Endothelial cell (in vitro differentiated cells): ENCODE measurements at regions not wholly inside any gene's neighbourhood (a gene's known extent, or its start where the extent isn't known, plus 50 kb on each side); places are given as distances from the start of the nearest gene placed in this dataset.

ENCODE experiments used
- DNase-seq: peaks from one replicate; pipeline ENCODE4 v3.0.0; 2021; ENCODE audit warnings: low spot score
- H3K27ac Mint-ChIP-seq: one replicate; pipeline ENCODE4 v1.8.0; 2021; ENCODE audit warnings: mixed read lengths, inconsistent platforms; ENCODE audit not compliant: unreplicated experiment
- H3K27me3 Mint-ChIP-seq: one replicate; pipeline ENCODE4 v1.8.0; 2021; ENCODE audit warnings: mild to moderate bottlenecking, moderate library complexity, mixed read lengths, inconsistent platforms; ENCODE audit not compliant: unreplicated experiment
- H3K36me3 Mint-ChIP-seq: one replicate; pipeline ENCODE4 v1.8.0; 2021; ENCODE audit warnings: mild to moderate bottlenecking, low read depth, mixed read lengths, inconsistent platforms; ENCODE audit not compliant: unreplicated experiment
- H3K4me1 Mint-ChIP-seq: one replicate; pipeline ENCODE4 v1.8.0; 2021; ENCODE audit warnings: mild to moderate bottlenecking, mixed read lengths, inconsistent platforms; ENCODE audit not compliant: unreplicated experiment
- H3K4me3 Mint-ChIP-seq: one replicate; pipeline ENCODE4 v1.8.0; 2021; ENCODE audit warnings: mild to moderate bottlenecking, mixed read lengths, inconsistent platforms; ENCODE audit not compliant: unreplicated experiment
- H3K9me3 Mint-ChIP-seq: one replicate; pipeline ENCODE4 v1.8.0; 2021; ENCODE audit warnings: mixed read lengths, inconsistent platforms; ENCODE audit not compliant: unreplicated experiment
- TF ChIP-seq, protein P1 (sequence below): fragments of 200-600 bp; sonication (generic); IDR thresholded peaks from one replicate; pipeline ENCODE4 v1.5.0; 2021; ENCODE audit warnings: antibody characterized with exemption; ENCODE audit not compliant: unreplicated experiment

DNA sequence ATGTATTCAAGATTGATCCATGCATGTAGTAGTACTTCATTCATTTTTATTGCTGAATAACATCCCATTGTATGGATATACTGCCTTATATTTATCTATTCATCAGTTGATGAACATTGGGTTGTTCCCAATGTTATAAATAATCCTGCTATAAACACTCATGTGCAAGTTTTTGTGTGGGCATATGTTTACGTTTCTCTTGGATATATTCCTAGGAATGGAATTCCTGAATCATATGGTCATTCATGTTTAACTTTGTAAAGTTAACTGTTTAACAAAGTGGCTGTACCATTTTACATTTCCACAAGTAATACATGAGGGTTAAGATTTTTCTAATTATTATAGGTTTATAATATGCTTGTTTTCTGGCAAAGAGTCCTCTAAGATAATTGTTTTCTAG, 1568.2 kb upstream of the SEL1L start:
- no peaks in the 10 kb centered on the region for H3K4me1 Mint-ChIP-seq
- TF ChIP-seq, protein P1, sequence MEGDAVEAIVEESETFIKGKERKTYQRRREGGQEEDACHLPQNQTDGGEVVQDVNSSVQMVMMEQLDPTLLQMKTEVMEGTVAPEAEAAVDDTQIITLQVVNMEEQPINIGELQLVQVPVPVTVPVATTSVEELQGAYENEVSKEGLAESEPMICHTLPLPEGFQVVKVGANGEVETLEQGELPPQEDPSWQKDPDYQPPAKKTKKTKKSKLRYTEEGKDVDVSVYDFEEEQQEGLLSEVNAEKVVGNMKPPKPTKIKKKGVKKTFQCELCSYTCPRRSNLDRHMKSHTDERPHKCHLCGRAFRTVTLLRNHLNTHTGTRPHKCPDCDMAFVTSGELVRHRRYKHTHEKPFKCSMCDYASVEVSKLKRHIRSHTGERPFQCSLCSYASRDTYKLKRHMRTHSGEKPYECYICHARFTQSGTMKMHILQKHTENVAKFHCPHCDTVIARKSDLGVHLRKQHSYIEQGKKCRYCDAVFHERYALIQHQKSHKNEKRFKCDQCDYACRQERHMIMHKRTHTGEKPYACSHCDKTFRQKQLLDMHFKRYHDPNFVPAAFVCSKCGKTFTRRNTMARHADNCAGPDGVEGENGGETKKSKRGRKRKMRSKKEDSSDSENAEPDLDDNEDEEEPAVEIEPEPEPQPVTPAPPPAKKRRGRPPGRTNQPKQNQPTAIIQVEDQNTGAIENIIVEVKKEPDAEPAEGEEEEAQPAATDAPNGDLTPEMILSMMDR = no peak

DNA sequence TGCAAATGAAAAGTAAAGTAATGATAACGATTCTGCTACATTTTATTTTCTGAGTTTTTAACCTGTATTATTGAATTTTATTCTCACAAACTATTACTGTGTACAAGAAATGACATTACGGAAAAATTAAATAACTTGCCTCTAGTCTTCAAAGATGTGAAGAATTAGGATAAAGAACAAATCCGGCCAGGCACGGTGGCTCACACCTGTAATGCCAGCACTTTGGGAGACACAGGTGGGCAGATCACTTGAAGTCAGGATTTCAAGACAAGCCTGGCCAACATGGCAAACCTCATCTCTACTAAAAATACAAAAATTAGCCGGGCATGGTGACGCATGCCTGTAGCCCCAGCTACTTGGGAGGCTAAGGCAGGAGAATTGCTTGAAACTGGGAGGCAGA, 1584.4 kb upstream of the SEL1L start:
- H3K36me3 Mint-ChIP-seq = no peaks in the 10 kb centered on the region
- peaks cover 5% of the 10 kb centered on the region for H3K9me3 Mint-ChIP-seq
- DNase-seq = no peak
- no peak overlapping the region for H3K27ac Mint-ChIP-seq
- H3K4me3 Mint-ChIP-seq = no peak overlapping the region
- TF ChIP-seq, protein P1 = no peak
- H3K27me3 Mint-ChIP-seq = no peaks in the 10 kb centered on the region
- H3K4me1 Mint-ChIP-seq = no peaks in the 10 kb centered on the region

More for the DNA sequence above, 1568.2 kb upstream of the SEL1L start:
- no peak for DNase-seq
- Mint-ChIP-seq H3K9me3 (no peaks in the 10 kb centered on the region), H3K4me3 (no peak overlapping the region), H3K27me3 (no peaks in the 10 kb centered on the region), H3K36me3 (no peaks in the 10 kb centered on the region), H3K27ac (no peak overlapping the region)

DNA sequence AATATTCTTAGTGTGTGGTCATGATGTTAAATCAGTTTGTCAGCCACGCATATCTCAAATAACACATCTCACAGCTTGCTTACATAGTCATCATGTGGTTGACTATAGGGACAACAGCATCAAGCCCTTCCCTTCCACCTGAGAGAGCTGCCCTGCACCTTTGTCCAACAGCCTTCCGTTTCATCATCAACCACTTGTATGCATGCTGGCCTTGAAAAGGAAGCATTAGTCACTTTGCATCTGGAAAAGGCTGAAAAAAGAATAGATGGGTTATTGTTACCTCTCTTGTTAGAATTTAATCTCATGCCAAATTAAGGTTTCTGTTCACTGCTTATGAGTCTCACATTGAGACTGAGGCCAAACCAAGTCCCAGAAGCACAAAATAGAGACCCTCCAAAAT, 1586.5 kb upstream of the SEL1L start:
- DNase-seq = no peak

DNA sequence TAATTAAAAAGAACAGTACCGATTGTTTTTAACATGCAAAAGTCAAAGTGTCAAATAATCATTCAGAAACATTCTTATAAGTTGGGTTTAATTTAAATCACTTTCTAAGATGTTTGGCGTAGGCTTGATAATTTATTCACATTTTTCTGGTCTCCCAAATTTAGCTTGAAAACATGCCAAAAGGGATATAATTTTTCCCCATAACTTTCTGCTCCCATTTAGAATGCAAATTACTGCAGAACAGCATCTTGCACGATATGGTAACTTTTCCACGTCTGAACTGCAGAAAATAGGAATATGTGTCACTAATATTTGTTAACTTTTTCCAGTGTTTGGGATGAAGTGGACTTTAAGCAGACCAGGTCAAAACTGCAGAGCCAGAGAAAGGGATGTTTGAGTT, 1592.4 kb upstream of the SEL1L start:
- TF ChIP-seq, protein P1 = no peak
- Mint-ChIP-seq H3K27me3 (no peaks in the 10 kb centered on the region), H3K9me3 (no peaks in the 10 kb centered on the region), H3K36me3 (no peaks in the 10 kb centered on the region), H3K27ac (no peak overlapping the region), H3K4me1 (no peaks in the 10 kb centered on the region), H3K4me3 (no peak overlapping the region)
- DNase-seq = no peak

More for the DNA sequence above, 1586.5 kb upstream of the SEL1L start:
- TF ChIP-seq, protein P1 = no peak
- H3K27me3 Mint-ChIP-seq = no peaks in the 10 kb centered on the region
- no peaks in the 10 kb centered on the region for H3K36me3 Mint-ChIP-seq
- H3K27ac Mint-ChIP-seq = no peak overlapping the region
- peaks cover 5% of the 10 kb centered on the region for H3K9me3 Mint-ChIP-seq
- H3K4me1 Mint-ChIP-seq = no peaks in the 10 kb centered on the region
- no peak overlapping the region for H3K4me3 Mint-ChIP-seq

DNA sequence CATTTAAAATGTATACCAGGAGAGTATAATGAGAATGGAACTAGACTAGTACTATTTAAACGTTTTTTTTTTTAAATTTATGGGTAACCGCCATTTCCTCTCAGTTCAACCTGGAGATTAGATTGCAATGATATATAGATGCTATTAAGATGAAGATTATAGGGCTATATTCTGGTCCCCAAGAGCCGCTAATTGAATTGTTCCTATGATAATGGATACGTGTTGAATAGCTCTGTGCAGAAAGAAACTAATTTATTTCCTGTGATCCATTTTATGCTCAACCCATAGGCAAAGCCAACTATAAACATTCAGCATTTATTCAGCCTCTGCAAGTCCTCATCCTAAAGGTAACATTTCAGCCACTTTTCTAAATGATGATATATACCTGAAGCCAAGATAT, 1595.1 kb upstream of the SEL1L start:
- no peaks in the 10 kb centered on the region for H3K4me1 Mint-ChIP-seq
- no peaks in the 10 kb centered on the region for H3K27me3 Mint-ChIP-seq
- H3K27ac Mint-ChIP-seq = no peak overlapping the region
- H3K4me3 Mint-ChIP-seq = no peak overlapping the region
- TF ChIP-seq, protein P1 = no peak
- H3K36me3 Mint-ChIP-seq = no peaks in the 10 kb centered on the region
- DNase-seq = no peak
- no peaks in the 10 kb centered on the region for H3K9me3 Mint-ChIP-seq
